Activated CD4-positive, alpha-beta T cell treated with anti-CD3 and anti-CD28 coated beads for 4 hours (primary cell): ENCODE measurements at regions not wholly inside any gene's neighbourhood (a gene's known extent, or its start where the extent isn't known, plus 50 kb on each side); places are given as distances from the start of the nearest gene placed in this dataset.

Source experiments
- DNase-seq, 2 donors: peaks; one replicate each; pipeline ENCODE4 v3.0.0-alpha.2; 2020

GRCh38 chr12:4012977-4013968 is 140.1 kb upstream of the PARP11 start:
- DNase-seq: no peak

- DNase-seq: no peak
These were observed 138.9 kb upstream of the PARP11 start for GRCh38 chr12:4012073-4012472.

- DNase-seq: no peak
These were observed 138.4 kb upstream of the PARP11 start for GRCh38 chr12:4011597-4011996.

GRCh38 chr12:4009979-4010704 is 136.9 kb upstream of the PARP11 start:
- DNase-seq: no peak

GRCh38 chr12:4006743-4007142 is 133.5 kb upstream of the PARP11 start:
- no peak for DNase-seq

- DNase-seq: no peak
These were observed 132.7 kb upstream of the PARP11 start for GRCh38 chr12:4005851-4006430.

GRCh38 chr12:4003576-4003975 is 130.4 kb upstream of the PARP11 start:
- no peak for DNase-seq

- DNase-seq: no peak
These were observed 129.4 kb upstream of the PARP11 start for GRCh38 chr12:4002601-4003000.

- no peak for DNase-seq
These were observed 128.6 kb upstream of the PARP11 start for GRCh38 chr12:4001841-4002240.

GRCh38 chr12:4001031-4001430 is 127.8 kb upstream of the PARP11 start:
- no peak for DNase-seq

- DNase-seq: no peak
These were observed 126.7 kb upstream of the PARP11 start for GRCh38 chr12:3999904-4000303.

GRCh38 chr12:3998968-3999792 is 126.0 kb upstream of the PARP11 start:
- DNase-seq: peak in 1 of 2 donors; percentile 4

- DNase-seq: no peak
These were observed 125.2 kb upstream of the PARP11 start for GRCh38 chr12:3998397-3998796.

GRCh38 chr12:3996322-3996721 is 123.1 kb upstream of the PARP11 start:
- no peak for DNase-seq

- no peak for DNase-seq
These were observed 122.1 kb upstream of the PARP11 start for GRCh38 chr12:3995306-3995705.

GRCh38 chr12:3994500-3994899 is 121.3 kb upstream of the PARP11 start:
- DNase-seq: no peak

- DNase-seq: no peak
These were observed 119.7 kb upstream of the PARP11 start for GRCh38 chr12:3992945-3993344.

- no peak for DNase-seq
These were observed 118.8 kb upstream of the PARP11 start for GRCh38 chr12:3991798-3992580.

GRCh38 chr12:3990501-3991280 is 117.5 kb upstream of the PARP11 start:
- no peak for DNase-seq

GRCh38 chr12:3989218-3989550 is 116.0 kb upstream of the PARP11 start:
- DNase-seq: no peak
